GM12891 (cell line): ENCODE measurements at regions not wholly inside any gene's neighbourhood (a gene's known extent, or its start where the extent isn't known, plus 50 kb on each side); places are given as distances from the start of the nearest gene placed in this dataset.
"Not testable (repeated sequence)": the region's sequence is repeated elsewhere in the genome, so short reads cannot be mapped to it uniquely, and the experiment has no call there.

Experiments used
- DNase-seq: peaks from one replicate; pipeline ENCODE4 v3.0.0; 2011; ENCODE audit warnings: low spot score; ENCODE audit not compliant: insufficient read length
- FAIRE-seq: peaks from 2 replicates; lab custom pipeline; 2011; peaks lifted over from hg19 to GRCh38; lab: Jason Lieb, UNC
- PAX5 ChIP-seq: IDR thresholded peaks from 2 replicates; pipeline ENCODE4 v1.6.1; 2011; ENCODE audit warnings: low read length, moderate library complexity, mild to moderate bottlenecking; ENCODE audit not compliant: insufficient read depth, severe bottlenecking
- POLR2A ChIP-seq: IDR thresholded peaks from 2 replicates; pipeline ENCODE4 v1.6.1; 2011; ENCODE audit warnings: low read depth, low read length, control low read depth
- POLR2AphosphoS5 ChIP-seq: IDR thresholded peaks from 2 replicates; pipeline ENCODE4 v1.6.1; 2011; ENCODE audit warnings: low read depth, low read length, control low read depth
- POU2F2 ChIP-seq: IDR thresholded peaks from 2 replicates; pipeline ENCODE4 v1.6.1; 2011; ENCODE audit warnings: low read depth, mild to moderate bottlenecking, control low read depth, low read length, moderate library complexity
- SPI1 ChIP-seq: IDR thresholded peaks from 2 replicates; pipeline ENCODE4 v1.6.1; 2011; ENCODE audit warnings: low read depth, low read length, control low read depth
- TAF1 ChIP-seq: IDR thresholded peaks from 2 replicates; pipeline ENCODE4 v1.6.1; 2011; ENCODE audit warnings: low read depth, low read length, control low read depth

DNA sequence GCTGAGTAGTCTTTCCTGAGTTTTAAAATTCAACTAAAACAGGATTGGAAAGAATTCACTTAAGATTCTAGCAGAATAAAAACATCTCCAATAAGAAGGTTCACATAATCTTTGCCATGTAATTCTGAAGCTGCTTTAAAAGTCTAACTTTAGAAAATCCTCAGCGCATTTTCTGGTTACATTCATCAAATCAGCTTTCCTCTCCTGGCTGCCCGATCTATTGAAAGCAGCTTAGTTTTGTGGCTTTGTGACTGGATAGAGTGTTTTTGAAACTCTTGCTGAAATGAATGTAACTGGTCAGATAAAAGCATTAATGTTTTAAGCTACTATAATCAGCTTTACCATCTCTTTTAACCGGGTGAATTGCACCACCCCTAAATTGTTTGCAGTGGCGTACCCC is 66.8 kb downstream of the DOP1B start:
- DNase-seq (no peak), FAIRE-seq (no peak)
- TF ChIP-seq SPI1, result no peak
- no peak for TF ChIP-seq POLR2A
- no peak for TF ChIP-seq TAF1
- no peak for TF ChIP-seq POU2F2
- TF ChIP-seq POLR2AphosphoS5, result no peak
- TF ChIP-seq PAX5, result no peak

DNA sequence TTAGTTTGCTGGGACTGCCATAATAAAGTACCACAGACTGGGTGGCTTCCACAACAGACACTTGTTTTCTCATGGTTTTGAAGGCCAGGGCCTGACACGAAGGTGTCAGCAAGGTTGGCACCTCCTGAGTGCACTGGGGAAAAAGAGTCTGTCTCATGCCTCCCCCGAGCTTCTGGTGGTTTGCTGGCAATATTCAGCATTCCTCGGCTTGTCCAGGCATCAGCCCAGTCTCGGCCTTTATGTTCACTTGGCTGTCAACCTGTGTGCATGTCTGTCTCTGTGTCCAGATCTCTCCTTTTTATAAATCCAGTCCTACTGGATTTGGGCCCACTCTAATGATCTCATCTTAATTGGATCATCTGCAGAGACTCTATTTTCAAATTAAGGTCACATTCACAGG is 72.6 kb downstream of the DOP1B start:
- TF ChIP-seq SPI1 (no peak), TAF1 (no peak), POLR2AphosphoS5 (no peak), POU2F2 (no peak), PAX5 (no peak), POLR2A (no peak)
- no peak for DNase-seq
- FAIRE-seq, result no peak

DNA sequence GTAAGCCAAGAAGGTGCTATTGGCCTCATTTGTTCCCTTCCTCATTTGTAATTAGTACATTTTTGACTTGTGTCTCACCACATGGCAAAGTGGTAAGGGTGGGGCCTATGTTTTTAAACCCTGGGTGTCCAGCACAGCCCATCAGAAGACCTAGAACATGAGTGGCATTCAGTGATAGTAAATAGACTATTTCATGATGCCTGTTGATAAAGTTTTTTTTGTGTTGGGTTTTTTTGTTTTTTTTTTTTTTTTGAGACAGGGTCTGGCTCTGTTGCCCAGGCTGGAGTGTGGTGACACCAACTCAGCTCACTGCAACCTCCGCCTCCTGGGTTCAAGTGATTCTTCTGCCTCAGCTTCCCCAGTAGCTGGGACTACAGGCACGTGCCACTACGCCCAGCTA is 74.8 kb downstream of the DOP1B start:
- DNase-seq, FAIRE-seq: not testable (repeated sequence)

DNA sequence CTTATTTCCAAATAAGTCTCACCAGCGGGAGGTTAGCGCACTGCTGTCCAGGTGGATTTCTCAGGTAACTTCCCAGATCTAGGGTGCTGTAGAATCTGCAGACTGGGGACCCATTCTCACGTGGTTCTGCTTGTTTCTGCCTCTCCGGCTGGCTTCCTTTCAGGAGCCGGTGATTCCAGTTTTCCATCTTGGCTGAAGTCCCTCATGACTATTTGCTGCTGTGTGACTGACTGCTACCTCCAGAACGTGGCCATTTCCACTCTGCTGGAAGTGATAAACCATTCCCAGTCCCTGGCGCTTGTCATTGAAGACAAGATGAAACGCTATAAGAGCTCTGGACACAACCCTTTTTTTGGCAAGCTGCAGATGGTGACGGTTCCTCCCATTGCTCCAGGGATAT is 76.0 kb downstream of the DOP1B start:
- TF ChIP-seq POLR2AphosphoS5 (no peak), SPI1 (no peak), POU2F2 (no peak), POLR2A (no peak)
- FAIRE-seq (no peak), DNase-seq (no peak)

DNA sequence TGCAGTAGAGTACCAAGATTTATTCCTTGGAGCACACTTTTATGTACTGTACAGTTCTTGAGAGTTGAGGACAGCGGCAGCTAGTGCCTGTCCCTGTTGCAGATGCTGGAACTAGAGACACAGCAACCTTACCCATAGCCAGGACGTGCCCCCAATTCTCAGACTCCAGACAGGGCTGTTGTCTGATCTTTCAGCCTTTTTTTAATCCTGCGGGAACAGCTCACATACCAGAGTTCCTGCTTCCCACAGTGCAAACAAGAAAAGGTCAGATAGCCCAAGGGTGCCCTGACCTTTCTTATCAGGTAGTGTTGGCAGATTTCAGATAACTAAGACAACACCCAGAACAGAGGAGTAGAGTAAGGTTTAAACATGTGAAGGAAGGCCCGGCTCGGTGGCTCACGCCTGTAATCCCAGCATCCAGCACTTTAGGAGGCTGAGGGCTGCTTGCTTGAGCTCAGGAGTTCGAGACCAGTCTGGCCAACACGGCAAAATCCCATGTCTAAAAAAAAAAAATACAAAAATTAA is 78.5 kb downstream of the DOP1B start:
- DNase-seq (no peak), FAIRE-seq (no peak)
- TF ChIP-seq POLR2AphosphoS5, result no peak
- TF ChIP-seq TAF1, result no peak
- no peak for TF ChIP-seq SPI1
- no peak for TF ChIP-seq POU2F2
- no peak for TF ChIP-seq PAX5
- no peak for TF ChIP-seq POLR2A

DNA sequence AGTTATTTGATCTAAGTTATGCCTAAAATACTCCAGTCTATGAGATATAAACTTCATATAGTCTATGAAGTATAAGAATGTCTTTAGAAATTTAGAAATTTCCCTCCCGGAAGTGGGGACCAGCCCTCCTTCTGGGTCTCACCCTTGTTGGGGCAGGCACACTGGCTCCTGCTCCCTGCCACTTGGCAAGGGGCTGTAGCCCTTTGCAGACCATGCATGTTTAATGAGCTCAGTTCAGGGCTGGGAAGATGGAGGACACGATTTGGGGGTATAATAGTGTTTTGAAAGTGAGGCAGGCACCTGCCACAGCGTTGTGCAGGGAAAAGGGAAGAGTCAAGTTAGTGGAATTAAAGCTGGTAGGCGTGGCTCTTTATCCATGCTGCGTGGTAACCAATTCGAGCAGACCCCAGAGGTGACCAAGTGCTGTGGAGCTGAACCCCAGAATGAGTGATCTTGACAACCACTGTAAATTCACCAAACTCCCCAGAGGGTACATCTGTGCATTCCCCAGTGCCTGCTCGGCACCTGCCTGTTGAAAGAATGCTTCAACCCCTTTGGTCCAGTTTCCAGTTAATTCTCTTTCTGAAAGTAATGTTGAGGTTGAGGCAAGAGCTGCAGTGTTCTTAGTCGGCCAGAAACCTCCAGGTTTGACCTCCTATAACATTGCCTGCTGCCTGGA is 79.6 kb downstream of the DOP1B start:
- DNase-seq (no peak), FAIRE-seq (peak; percentile 45)
- TF ChIP-seq PAX5, result no peak
- TF ChIP-seq TAF1, result no peak
- TF ChIP-seq SPI1, result no peak
- TF ChIP-seq POLR2AphosphoS5, result no peak
- TF ChIP-seq POU2F2, result no peak
- no peak for TF ChIP-seq POLR2A

DNA sequence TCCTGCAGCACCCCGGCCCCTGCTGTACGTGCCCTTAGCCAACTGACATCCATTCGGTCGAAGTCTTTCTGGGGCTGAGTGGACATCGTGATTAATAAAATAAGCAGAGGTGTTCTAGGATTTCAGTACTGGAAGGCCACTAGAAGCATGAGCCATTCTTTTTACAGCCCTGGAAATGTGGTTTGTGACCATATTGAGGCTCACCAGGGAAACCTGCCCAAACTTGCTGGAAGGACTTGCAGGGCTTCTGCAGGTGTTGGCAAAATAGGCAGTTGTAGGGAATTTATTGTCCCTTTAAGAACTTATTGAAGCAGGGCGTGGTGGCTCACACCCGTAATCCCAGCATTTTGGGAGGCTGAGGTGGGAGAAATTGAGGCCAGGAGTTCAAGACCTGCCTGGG is 80.8 kb downstream of the DOP1B start:
- TF ChIP-seq POLR2AphosphoS5 (no peak), POLR2A (no peak), TAF1 (no peak), POU2F2 (no peak), PAX5 (no peak), SPI1 (no peak)
- no peak for DNase-seq
- no peak for FAIRE-seq

DNA sequence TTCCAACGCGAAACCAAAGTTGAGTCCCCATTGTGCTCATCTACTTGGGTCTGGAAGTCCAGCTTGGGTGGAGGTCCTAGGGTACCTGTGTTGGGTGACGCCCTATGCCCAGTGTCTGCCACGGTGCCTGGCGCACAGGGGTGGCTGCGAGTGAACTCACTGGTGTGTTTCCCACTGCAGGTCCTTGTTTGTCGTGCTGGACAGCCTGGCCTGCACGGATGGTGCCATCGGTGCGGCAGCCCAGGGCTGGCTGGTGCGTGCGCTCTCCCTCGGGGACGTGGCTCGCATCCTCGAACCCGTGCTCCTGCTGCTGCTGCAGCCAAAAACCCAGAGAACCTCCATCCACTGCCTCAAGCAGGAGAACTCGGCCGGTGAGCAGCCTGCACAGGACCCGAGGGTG is 80.4 kb upstream of the MORC3 start:
- TF ChIP-seq TAF1 (no peak), POLR2A (no peak), SPI1 (no peak), PAX5 (no peak), POLR2AphosphoS5 (no peak), POU2F2 (no peak)
- FAIRE-seq, result no peak
- no peak for DNase-seq

DNA sequence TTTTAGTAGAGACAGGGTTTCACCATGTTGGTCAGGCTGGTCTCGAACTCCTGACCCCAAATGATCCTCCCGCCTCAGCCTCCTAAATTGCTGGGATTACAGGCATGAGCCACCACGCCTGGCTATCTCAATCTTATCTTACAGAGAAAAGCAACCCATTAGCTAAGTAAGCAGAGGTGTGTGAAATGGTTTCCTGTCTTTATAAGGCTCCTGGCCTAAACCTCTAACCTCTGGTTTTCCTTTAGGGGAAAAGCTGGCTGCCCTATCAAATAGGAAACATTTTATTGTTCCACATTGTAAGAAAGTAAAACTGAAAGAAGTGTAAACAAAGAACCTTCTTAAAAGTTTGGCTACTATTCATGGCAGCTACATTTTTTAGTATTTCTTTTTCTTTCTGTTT is 78.3 kb upstream of the MORC3 start:
- DNase-seq (no peak), FAIRE-seq (no peak)
- TF ChIP-seq PAX5, result no peak
- no peak for TF ChIP-seq POLR2AphosphoS5
- no peak for TF ChIP-seq POLR2A
- no peak for TF ChIP-seq SPI1

DNA sequence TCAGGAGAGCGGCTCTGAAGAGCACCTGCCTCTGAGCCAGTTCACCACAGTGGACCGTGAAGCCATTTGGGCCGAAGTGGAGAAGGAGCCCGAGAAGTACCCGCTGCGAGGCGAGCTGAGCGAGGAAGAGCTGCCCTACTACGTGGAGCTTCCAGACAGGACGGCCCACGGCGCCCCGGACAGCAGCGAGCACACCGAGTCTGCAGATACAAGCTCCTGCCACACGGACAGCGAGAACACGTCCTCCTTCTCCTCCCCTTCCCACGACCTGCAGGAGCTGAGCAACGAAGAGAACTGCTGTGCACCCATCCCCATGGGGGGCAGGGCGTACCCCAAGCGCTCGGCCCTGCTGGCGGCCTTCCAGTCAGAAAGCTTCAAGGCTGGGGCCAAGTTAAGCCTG is 74.9 kb upstream of the MORC3 start:
- TF ChIP-seq POLR2AphosphoS5 (no peak), POU2F2 (no peak), POLR2A (no peak), TAF1 (no peak), PAX5 (no peak), SPI1 (no peak)
- FAIRE-seq, result no peak
- no peak for DNase-seq

DNA sequence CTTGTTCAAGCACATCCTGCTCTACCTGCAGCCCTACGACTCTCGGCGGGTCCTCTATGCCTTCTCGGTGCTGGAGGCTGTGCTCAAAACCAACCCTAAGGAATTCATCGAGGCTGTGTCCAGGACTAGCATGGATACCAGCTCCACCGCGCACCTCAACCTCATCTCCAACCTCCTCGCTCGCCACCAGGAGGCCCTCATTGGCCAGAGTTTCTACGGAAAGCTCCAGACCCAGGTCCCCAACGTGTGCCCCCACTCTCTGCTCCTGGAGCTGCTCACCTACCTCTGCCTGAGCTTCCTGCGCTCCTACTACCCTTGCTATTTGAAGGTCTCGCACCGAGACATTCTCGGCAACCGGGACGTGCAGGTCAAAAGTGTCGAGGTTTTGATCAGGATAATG is 74.3 kb upstream of the MORC3 start:
- no peak for TF ChIP-seq POU2F2
- no peak for TF ChIP-seq PAX5
- no peak for TF ChIP-seq SPI1
- no peak for TF ChIP-seq POLR2AphosphoS5
- no peak for TF ChIP-seq POLR2A
- TF ChIP-seq TAF1, result no peak
- DNase-seq (no peak), FAIRE-seq (no peak)
